PC-9 (cell line): ENCODE measurements at regions not wholly inside any gene's neighbourhood (a gene's known extent, or its start where the extent isn't known, plus 50 kb on each side); places are given as distances from the start of the nearest gene placed in this dataset.

Experiments
- CTCF ChIP-seq: fragments of 200-600 bp; sonication (generic); conservative IDR thresholded peaks from 2 replicates; pipeline ENCODE4 v1.6.1; 2017; ENCODE audit warnings: mixed run types, antibody characterized with exemption, mild to moderate bottlenecking, moderate library complexity
- EZH2 ChIP-seq: fragments of 200-600 bp; sonication (generic); IDR thresholded peaks from 2 replicates; pipeline ENCODE4 v1.8.0; 2017; ENCODE audit warnings: antibody characterized with exemption, low read depth

DNA sequence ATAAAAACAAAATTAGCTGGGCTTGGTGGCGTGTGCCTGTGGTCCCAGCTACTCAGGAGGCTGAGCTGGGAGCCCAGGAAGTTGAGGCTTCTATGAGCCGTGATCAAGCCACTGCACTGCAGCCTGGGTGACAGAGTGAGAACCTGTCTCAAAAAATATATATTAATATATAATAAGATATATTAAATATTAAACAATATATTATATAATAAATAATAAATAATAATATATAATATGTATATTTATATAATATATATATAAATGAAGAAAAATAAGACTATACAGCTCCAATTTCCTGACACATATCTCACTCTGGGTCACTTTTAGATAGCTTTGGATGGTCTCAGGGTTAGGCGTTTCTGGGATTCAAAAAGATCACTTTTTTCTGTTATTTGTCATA, 74.2 kb upstream of the DPPA4 start:
- no peak for TF ChIP-seq CTCF
- no peak for TF ChIP-seq EZH2
